Smooth muscle cell (in vitro differentiated cells): ENCODE measurements at regions not wholly inside any gene's neighbourhood (a gene's known extent, or its start where the extent isn't known, plus 50 kb on each side); places are given as distances from the start of the nearest gene placed in this dataset.
"Not testable (repeated sequence)": the region's sequence is repeated elsewhere in the genome, so short reads cannot be mapped to it uniquely, and the experiment has no call there.

Source experiments
- DNase-seq: peaks from one replicate; lab custom pipeline; 2025; ENCODE audit not compliant: unreplicated experiment; lab: John Stamatoyannopoulos, UW
- H2AFZ ChIP-seq: fragments of 200-600 bp; sonication (generic); 2 replicates; pipeline ENCODE4 v1.6.0; 2016; ENCODE audit warnings: antibody characterized with exemption, low read depth, mild to moderate bottlenecking
- H3F3A ChIP-seq: fragments of 200-600 bp; sonication (generic); 2 replicates; pipeline ENCODE4 v1.6.0; 2017; ENCODE audit warnings: antibody characterized with exemption, low read depth
- H3K27ac ChIP-seq: fragments of 200-600 bp; sonication (generic); 2 replicates; pipeline ENCODE4 v1.5.1; 2016; ENCODE audit warnings: low read depth, mild to moderate bottlenecking
- H3K27me3 ChIP-seq: fragments of 200-600 bp; sonication (generic); 2 replicates; pipeline ENCODE4 v1.6.1; 2016; ENCODE audit warnings: low read depth, mild to moderate bottlenecking
- H3K36me3 ChIP-seq: fragments of 200-600 bp; sonication (generic); 2 replicates; pipeline ENCODE4 v1.5.1; 2016; ENCODE audit warnings: low read depth
- H3K4me1 ChIP-seq: fragments of 200-600 bp; sonication (generic); 2 replicates; pipeline ENCODE4 v1.5.1; 2016; ENCODE audit warnings: low read depth
- H3K4me2 ChIP-seq: fragments of 200-600 bp; sonication (generic); 2 replicates; pipeline ENCODE4 v1.6.0; 2016; ENCODE audit warnings: mild to moderate bottlenecking
- H3K4me3 ChIP-seq: fragments of 200-600 bp; sonication (generic); 2 replicates; pipeline ENCODE4 v1.5.1; 2016; ENCODE audit warnings: mild to moderate bottlenecking
- H3K79me2 ChIP-seq: fragments of 200-600 bp; sonication (generic); 2 replicates; pipeline ENCODE4 v1.6.0; 2016; ENCODE audit warnings: low read depth, mild to moderate bottlenecking
- H3K9ac ChIP-seq: fragments of 200-600 bp; sonication (generic); 2 replicates; pipeline ENCODE4 v1.6.0; 2016; ENCODE audit warnings: low read depth
- H3K9me3 ChIP-seq: fragments of 200-600 bp; sonication (generic); replicated peaks from 2 replicates; pipeline ENCODE4 v1.5.1; 2016; ENCODE audit warnings: low read depth
- H4K20me1 ChIP-seq: fragments of 200-600 bp; sonication (generic); 2 replicates; pipeline ENCODE4 v1.6.0; 2016; ENCODE audit warnings: low read depth
- CTCF ChIP-seq: fragments of 200-600 bp; sonication (generic); IDR thresholded peaks from 2 replicates; pipeline ENCODE4 v1.5.1; 2017; ENCODE audit warnings: borderline replicate concordance, mild to moderate bottlenecking, antibody characterized with exemption; ENCODE audit not compliant: insufficient read depth, poor library complexity, severe bottlenecking
- WGBS: methylation state at CpG from one replicate; pipeline ENCODE4 v1.1.7; 2016; ENCODE audit warnings: low lambda C conversion rate; 5-methylcytosine and 5-hydroxymethylcytosine counted together

- Histone ChIP-seq H3K79me2 (peaks cover 71% of the 10 kb centered on the region), H3K27ac (peak overlapping the region; percentile 89), H3K36me3 (no peaks in the 10 kb centered on the region), H3K9me3 (no peaks in the 10 kb centered on the region), H3K27me3 (no peaks in the 10 kb centered on the region), H3K9ac (peak overlapping the region; percentile 39), H3F3A (peaks cover 15% of the 10 kb centered on the region), H3K4me2 (peak overlapping the region; percentile 67), H3K4me1 (peaks cover 27% of the 10 kb centered on the region), H4K20me1 (no peaks in the 10 kb centered on the region), H3K4me3 (peak overlapping the region; percentile 7), H2AFZ (no peak overlapping the region)
- 69% methylated on average over 5 of the region's 5 CpGs for WGBS
- no peak for TF ChIP-seq CTCF
- DNase-seq: no peak
Measured at GRCh38 chr14:71555654-71556559, 376.3 kb upstream of the RGS6 start.

GRCh38 chr14:71556730-71557129 is 375.5 kb upstream of the RGS6 start:
- Histone ChIP-seq H2AFZ (no peak overlapping the region), H3K9me3 (no peaks in the 10 kb centered on the region), H3K4me1 (peaks cover 24% of the 10 kb centered on the region), H3K27ac (peak overlapping the region; percentile 89), H3K79me2 (peaks cover 80% of the 10 kb centered on the region), H3K27me3 (no peaks in the 10 kb centered on the region), H3K4me2 (no peak overlapping the region), H4K20me1 (no peaks in the 10 kb centered on the region), H3F3A (peaks cover 13% of the 10 kb centered on the region), H3K9ac (no peak overlapping the region), H3K36me3 (no peaks in the 10 kb centered on the region), H3K4me3 (no peak overlapping the region)
- 66% methylated on average over 2 of the region's 2 CpGs for WGBS
- no peak for DNase-seq
- no peak for TF ChIP-seq CTCF

GRCh38 chr14:71557351-71557750 is 374.9 kb upstream of the RGS6 start:
- H3K4me2 ChIP-seq: no peak overlapping the region
- H3K4me1 ChIP-seq: peaks cover 24% of the 10 kb centered on the region
- no peaks in the 10 kb centered on the region for H3K27me3 ChIP-seq
- H3K79me2 ChIP-seq: peaks cover 82% of the 10 kb centered on the region
- peak overlapping the region; percentile 89 for H3K27ac ChIP-seq
- H3K9me3 ChIP-seq: no peaks in the 10 kb centered on the region
- TF ChIP-seq CTCF: no peak
- no peak overlapping the region for H3K9ac ChIP-seq
- no peaks in the 10 kb centered on the region for H3K36me3 ChIP-seq
- 96% methylated on average over 2 of the region's 2 CpGs for WGBS
- H3K4me3 ChIP-seq: no peak overlapping the region
- DNase-seq: no peak
- peaks cover 13% of the 10 kb centered on the region for H3F3A ChIP-seq
- H4K20me1 ChIP-seq: no peaks in the 10 kb centered on the region
- no peak overlapping the region for H2AFZ ChIP-seq

- H3K9ac ChIP-seq: not testable (repeated sequence)
Measured at GRCh38 chr14:71558943-71559342, 373.3 kb upstream of the RGS6 start.

More at GRCh38 chr14:71558943-71559342, 373.3 kb upstream of the RGS6 start:
- not testable (repeated sequence) for H4K20me1 ChIP-seq, H2AFZ ChIP-seq, H3K4me3 ChIP-seq, H3K36me3 ChIP-seq, H3K9me3 ChIP-seq, H3K4me2 ChIP-seq, H3K27ac ChIP-seq, DNase-seq, H3K27me3 ChIP-seq
- H3K79me2 ChIP-seq: peaks cover 78% of the 10 kb centered on the region
- H3K4me1 ChIP-seq: peaks cover 18% of the 10 kb centered on the region
- H3F3A ChIP-seq: peaks cover 13% of the 10 kb centered on the region
- WGBS: 98% methylated on average over 10 of the region's 10 CpGs
